Epithelial cell of prostate (primary cell): ENCODE measurements at regions not wholly inside any gene's neighbourhood (a gene's known extent, or its start where the extent isn't known, plus 50 kb on each side); places are given as distances from the start of the nearest gene placed in this dataset.

ENCODE experiments used
- DNase-seq: peaks from one replicate; pipeline ENCODE4 v3.0.0-alpha.2; 2011; ENCODE audit warnings: low read depth, low spot score
- H3K27ac ChIP-seq: fragments of 450-650 bp; 2 replicates; pipeline ENCODE4 v1.5.1; 2017; ENCODE audit warnings: mild to moderate bottlenecking

GRCh38 chr3:2023959-2024358 lies 74.7 kb upstream of the CNTN4 start:
- H3K27ac ChIP-seq, result no peak overlapping the region
- no peak for DNase-seq

GRCh38 chr3:2024713-2025112 lies 74.0 kb upstream of the CNTN4 start:
- H3K27ac ChIP-seq, result no peak overlapping the region
- DNase-seq, result no peak

GRCh38 chr3:2029559-2029958 lies 69.1 kb upstream of the CNTN4 start:
- DNase-seq, result no peak
- no peak overlapping the region for H3K27ac ChIP-seq

GRCh38 chr3:2036076-2036475 lies 62.6 kb upstream of the CNTN4 start:
- H3K27ac ChIP-seq, result no peak overlapping the region
- no peak for DNase-seq

GRCh38 chr3:2041931-2042330 lies 56.7 kb upstream of the CNTN4 start:
- DNase-seq, result no peak
- no peak overlapping the region for H3K27ac ChIP-seq
